Activated CD4-positive, alpha-beta T cell treated with anti-CD3 and anti-CD28 coated beads, Interleukin-2, amount 50 U/mL, for 16 hours (primary cell): ENCODE measurements at regions not wholly inside any gene's neighbourhood (a gene's known extent, or its start where the extent isn't known, plus 50 kb on each side); places are given as distances from the start of the nearest gene placed in this dataset.
A peak's percentile ranks its signal among the peaks of the same experiment; 100 is the strongest.

Experiments
- DNase-seq: peaks from one replicate; pipeline ENCODE4 v3.0.0-alpha.2; 2020

GRCh38 chr21:25375675-25376074 is 231.6 kb downstream of the MRPL39 start:
- DNase-seq = no peak

GRCh38 chr21:25373126-25374082 is 233.9 kb downstream of the MRPL39 start:
- DNase-seq = no peak

GRCh38 chr21:25371841-25372425 is 235.3 kb downstream of the MRPL39 start:
- DNase-seq = no peak

GRCh38 chr21:25370311-25370744 is 237.0 kb downstream of the MRPL39 start:
- DNase-seq = peak; percentile 45

- DNase-seq = no peak
These were observed 237.6 kb downstream of the MRPL39 start for GRCh38 chr21:25369524-25370300.

GRCh38 chr21:25368531-25368930 is 238.8 kb downstream of the MRPL39 start:
- DNase-seq = no peak

GRCh38 chr21:25366116-25366515 is 241.2 kb downstream of the MRPL39 start:
- DNase-seq = no peak

GRCh38 chr21:25362375-25363267 is 244.7 kb downstream of the MRPL39 start:
- DNase-seq = no peak

- DNase-seq = no peak
These were observed 245.5 kb downstream of the MRPL39 start for GRCh38 chr21:25361765-25362164.

- DNase-seq = no peak
These were observed 246.2 kb downstream of the MRPL39 start for GRCh38 chr21:25361097-25361496.

- no peak for DNase-seq
These were observed 246.7 kb downstream of the MRPL39 start for GRCh38 chr21:25360593-25360992.

- DNase-seq = no peak
These were observed 247.6 kb downstream of the MRPL39 start for GRCh38 chr21:25359724-25360123.

- DNase-seq = peak; percentile 31
These were observed 257.2 kb downstream of the MRPL39 start for GRCh38 chr21:25350056-25350455.

- DNase-seq = no peak
These were observed 263.3 kb downstream of the MRPL39 start for GRCh38 chr21:25343774-25344545.

GRCh38 chr21:25342816-25343215 is 264.5 kb downstream of the MRPL39 start:
- DNase-seq = no peak

GRCh38 chr21:25341981-25342380 is 265.3 kb downstream of the MRPL39 start:
- no peak for DNase-seq

GRCh38 chr21:25338415-25338814 is 268.9 kb downstream of the MRPL39 start:
- DNase-seq = no peak

- no peak for DNase-seq
These were observed 273.1 kb downstream of the MRPL39 start for GRCh38 chr21:25334046-25334730.

- DNase-seq = no peak
These were observed 276.0 kb downstream of the MRPL39 start for GRCh38 chr21:25331286-25331685.

- no peak for DNase-seq
These were observed 277.0 kb downstream of the MRPL39 start for GRCh38 chr21:25330266-25330665.
